NCI-H1417 treated with DMSO at 0.1 percent for 48 hours (cell line): ENCODE measurements at regions not wholly inside any gene's neighbourhood (a gene's known extent, or its start where the extent isn't known, plus 50 kb on each side); places are given as distances from the start of the nearest gene placed in this dataset.
A peak's percentile ranks its signal among the peaks of the same experiment; 100 is the strongest.

Source experiments
- DNase-seq: peaks from one replicate; lab custom pipeline; 2025; lab: John Stamatoyannopoulos, UW

GRCh38 chr21:31409831-31410487 lies 65.9 kb upstream of the TIAM1 start:
- DNase-seq = no peak

GRCh38 chr21:31408301-31409088 lies 64.4 kb upstream of the TIAM1 start:
- DNase-seq = no peak

GRCh38 chr21:31406510-31406909 lies 62.4 kb upstream of the TIAM1 start:
- DNase-seq = no peak

GRCh38 chr21:31405604-31406003 lies 61.5 kb upstream of the TIAM1 start:
- DNase-seq = no peak

GRCh38 chr21:31403596-31404333 lies 59.7 kb upstream of the TIAM1 start:
- peak; percentile 53 for DNase-seq

GRCh38 chr21:31399591-31399990 lies 55.5 kb upstream of the TIAM1 start:
- no peak for DNase-seq

GRCh38 chr21:31398574-31398973 lies 54.5 kb upstream of the TIAM1 start:
- DNase-seq = no peak

GRCh38 chr21:31397939-31398338 lies 53.9 kb upstream of the TIAM1 start:
- DNase-seq = no peak

GRCh38 chr21:31397515-31397926 lies 53.5 kb upstream of the TIAM1 start:
- peak; percentile 38 for DNase-seq

- DNase-seq = no peak
Observed at GRCh38 chr21:31397030-31397429, 53.0 kb upstream of the TIAM1 start.

GRCh38 chr21:31396399-31396798 lies 52.3 kb upstream of the TIAM1 start:
- no peak for DNase-seq

- DNase-seq = no peak
Observed at GRCh38 chr21:31395791-31396190, 51.7 kb upstream of the TIAM1 start.

GRCh38 chr21:31395268-31395667 lies 51.2 kb upstream of the TIAM1 start:
- DNase-seq = no peak

GRCh38 chr21:31394309-31394708 lies 50.2 kb upstream of the TIAM1 start:
- DNase-seq = no peak
